WTC11 (cell line): ENCODE measurements at regions not wholly inside any gene's neighbourhood (a gene's known extent, or its start where the extent isn't known, plus 50 kb on each side); places are given as distances from the start of the nearest gene placed in this dataset.

Experiments
- ATAC-seq: fragments of 200-7000 bp; cut with Tn5 transposase; 2 replicates; pipeline ENCODE4 v1.10.0; 2021; ENCODE audit warnings: mild to moderate bottlenecking, moderate library complexity
- CTCF ChIA-PET: fragments of 300-600 bp; sonication (Branson Sonifier 250); formaldehyde crosslinking; loops from one replicate; lab custom pipeline; 2021; ENCODE audit warnings: antibody characterized with exemption; lab: Charles Lee
- POLR2A ChIA-PET: fragments of 350-600 bp; sonication (Branson Sonifier 250); formaldehyde crosslinking; loops from one replicate; lab custom pipeline; 2021; ENCODE audit warnings: antibody characterized with exemption; lab: Charles Lee
- DNase-seq: peaks from one replicate; pipeline ENCODE4 v3.0.0; 2021; ENCODE audit warnings: low spot score
- H3K27ac Mint-ChIP-seq: 2 replicates; pipeline ENCODE4 v1.8.0; 2021; ENCODE audit warnings: mixed read lengths
- H3K27me3 Mint-ChIP-seq: 2 replicates; pipeline ENCODE4 v1.8.0; 2021; ENCODE audit warnings: low read depth, mild to moderate bottlenecking, moderate library complexity, mixed read lengths
- H3K36me3 Mint-ChIP-seq: 2 replicates; pipeline ENCODE4 v1.8.0; 2021; ENCODE audit warnings: mixed read lengths
- H3K4me1 Mint-ChIP-seq: 2 replicates; pipeline ENCODE4 v1.8.0; 2022; ENCODE audit warnings: mixed read lengths
- H3K4me3 Mint-ChIP-seq: 2 replicates; pipeline ENCODE4 v1.8.0; 2021; ENCODE audit warnings: mild to moderate bottlenecking, moderate library complexity, mixed read lengths
- H3K9me3 Mint-ChIP-seq: 2 replicates; pipeline ENCODE4 v1.8.0; 2021; ENCODE audit warnings: mixed read lengths
- CREM ChIP-seq: sonication (generic); formaldehyde crosslinking; IDR thresholded peaks from 2 replicates; pipeline ENCODE4 v1.8.1; 2022; ENCODE audit warnings: mild to moderate bottlenecking, missing genetic modification reagents, moderate library complexity
- E2F1 ChIP-seq: sonication (generic); formaldehyde crosslinking; IDR thresholded peaks from 2 replicates; pipeline ENCODE4 v1.8.0; 2022; ENCODE audit warnings: mild to moderate bottlenecking, missing genetic modification reagents
- EMX1 ChIP-seq: fragments of 250-450 bp; sonication (Bioruptor Pico); IDR thresholded peaks from 2 replicates; pipeline ENCODE4 v1.8.0; 2021; ENCODE audit warnings: mild to moderate bottlenecking
- GTF2I ChIP-seq: fragments of 250-450 bp; sonication (Bioruptor Pico); conservative IDR thresholded peaks from 2 replicates; pipeline ENCODE4 v1.4.0; 2021; ENCODE audit warnings: mild to moderate bottlenecking
- HMGA2 ChIP-seq: fragments of 250-450 bp; sonication (Bioruptor Pico); IDR thresholded peaks from 2 replicates; pipeline ENCODE4 v1.4.0; 2021; ENCODE audit warnings: mild to moderate bottlenecking, moderate library complexity
- MXD4 ChIP-seq: fragments of 250-450 bp; sonication (Bioruptor Pico); IDR thresholded peaks from 2 replicates; pipeline ENCODE4 v1.8.0; 2021; ENCODE audit warnings: mild to moderate bottlenecking, moderate library complexity, borderline replicate concordance
- NFATC4 ChIP-seq: fragments of 250-450 bp; sonication (Bioruptor Pico); IDR thresholded peaks from 2 replicates; pipeline ENCODE4 v1.9.0; 2021; ENCODE audit warnings: mild to moderate bottlenecking
- OVOL2 ChIP-seq: fragments of 250-450 bp; sonication (Bioruptor Pico); IDR thresholded peaks from 2 replicates; pipeline ENCODE4 v1.9.0; 2021; ENCODE audit warnings: mild to moderate bottlenecking, borderline replicate concordance
- PREB ChIP-seq: sonication (generic); formaldehyde crosslinking; IDR thresholded peaks from 2 replicates; pipeline ENCODE4 v1.8.1; 2022; ENCODE audit warnings: mild to moderate bottlenecking, missing genetic modification reagents, moderate library complexity, borderline replicate concordance
- RORB ChIP-seq: fragments of 250-450 bp; sonication (Bioruptor Pico); IDR thresholded peaks from 2 replicates; pipeline ENCODE4 v1.9.0; 2021; ENCODE audit warnings: mild to moderate bottlenecking
- SMAD4 ChIP-seq: sonication (generic); formaldehyde crosslinking; IDR thresholded peaks from 2 replicates; pipeline ENCODE4 v1.8.0; 2022; ENCODE audit warnings: mild to moderate bottlenecking, missing genetic modification reagents
- SOX15 ChIP-seq: fragments of 250-450 bp; sonication (Bioruptor Pico); IDR thresholded peaks from 2 replicates; pipeline ENCODE4 v1.9.0; 2021; ENCODE audit warnings: mild to moderate bottlenecking
- STAT6 ChIP-seq: sonication (generic); formaldehyde crosslinking; conservative IDR thresholded peaks from 2 replicates; pipeline ENCODE4 v1.8.1; 2023; ENCODE audit warnings: mild to moderate bottlenecking, low read depth, missing genetic modification reagents, moderate library complexity
- TEAD4 ChIP-seq: sonication (generic); formaldehyde crosslinking; IDR thresholded peaks from 2 replicates; pipeline ENCODE4 v1.8.0; 2022; ENCODE audit warnings: mild to moderate bottlenecking, missing genetic modification reagents
- USF1 ChIP-seq: sonication (generic); formaldehyde crosslinking; IDR thresholded peaks from 2 replicates; pipeline ENCODE4 v1.8.0; 2022; ENCODE audit warnings: mild to moderate bottlenecking, missing genetic modification reagents
- ZBTB43 ChIP-seq: sonication (generic); formaldehyde crosslinking; IDR thresholded peaks from 2 replicates; pipeline ENCODE4 v1.8.1; 2023; ENCODE audit warnings: mild to moderate bottlenecking, missing genetic modification reagents
- ZNF138 ChIP-seq: sonication (generic); formaldehyde crosslinking; conservative IDR thresholded peaks from 2 replicates; pipeline ENCODE4 v1.8.1; 2022; ENCODE audit warnings: mild to moderate bottlenecking, moderate library complexity, missing genetic modification reagents
- ZNF263 ChIP-seq: sonication (generic); formaldehyde crosslinking; IDR thresholded peaks from 2 replicates; pipeline ENCODE4 v1.8.1; 2022; ENCODE audit warnings: low read depth, mild to moderate bottlenecking, moderate library complexity, missing genetic modification reagents
- ZNF317 ChIP-seq: sonication (generic); formaldehyde crosslinking; IDR thresholded peaks from 2 replicates; pipeline ENCODE4 v1.8.1; 2023; ENCODE audit warnings: low read depth, mild to moderate bottlenecking, moderate library complexity, missing genetic modification reagents, borderline replicate concordance
- ZNF512 ChIP-seq: sonication (generic); formaldehyde crosslinking; IDR thresholded peaks from 2 replicates; pipeline ENCODE4 v1.8.1; 2022; ENCODE audit warnings: missing genetic modification reagents, borderline replicate concordance

GRCh38 chr4:120434756-120435155 lies 368.1 kb upstream of the MAD2L1 start:
- CTCF ChIA-PET = no interaction called here
- H3K4me1 Mint-ChIP-seq = peaks cover 7% of the 10 kb centered on the region
- no peak overlapping the region for H3K4me3 Mint-ChIP-seq
- DNase-seq (no peak), ATAC-seq (no peak)
- POLR2A ChIA-PET = no interaction called here
- no peaks in the 10 kb centered on the region for H3K36me3 Mint-ChIP-seq
- H3K9me3 Mint-ChIP-seq = no peaks in the 10 kb centered on the region
- no peaks in the 10 kb centered on the region for H3K27me3 Mint-ChIP-seq
- TF ChIP-seq ZNF512 (CRISPR knock-in tag) (no peak), NFATC4 (CRISPR knock-in tag) (no peak), TEAD4 (no peak)
- TF ChIP-seq, all 79 proteins: peak for 0
- H3K27ac Mint-ChIP-seq = no peak overlapping the region

GRCh38 chr4:120432301-120432860 lies 365.7 kb upstream of the MAD2L1 start:
- POLR2A ChIA-PET = no interaction called here
- TF ChIP-seq SOX15 (CRISPR knock-in tag) = no peak
- no peak for TF ChIP-seq RORB
- DNase-seq = no peak
- Mint-ChIP-seq H3K27ac (no peak overlapping the region), H3K36me3 (no peaks in the 10 kb centered on the region), H3K4me1 (peaks cover 9% of the 10 kb centered on the region), H3K4me3 (no peak overlapping the region), H3K9me3 (no peaks in the 10 kb centered on the region), H3K27me3 (no peaks in the 10 kb centered on the region)
- CTCF ChIA-PET = no interaction called here
- no peak for ATAC-seq

GRCh38 chr4:120431180-120431579 lies 364.5 kb upstream of the MAD2L1 start:
- H3K4me3 Mint-ChIP-seq = no peak overlapping the region
- no peaks in the 10 kb centered on the region for H3K9me3 Mint-ChIP-seq
- no peak for ATAC-seq
- no peaks in the 10 kb centered on the region for H3K27me3 Mint-ChIP-seq
- no peak for TF ChIP-seq SMAD4
- TF ChIP-seq TEAD4 = no peak
- no peak for TF ChIP-seq ZNF138 (CRISPR knock-in tag)
- TF ChIP-seq ZNF263 = no peak
- no peak for TF ChIP-seq OVOL2 (CRISPR knock-in tag)
- TF ChIP-seq PREB (CRISPR knock-in tag) = no peak
- TF ChIP-seq MXD4 = no peak
- no peak for TF ChIP-seq HMGA2 (CRISPR knock-in tag)
- no peak for TF ChIP-seq GTF2I (CRISPR knock-in tag)
- no peak for TF ChIP-seq ZBTB43
- TF ChIP-seq USF1 (CRISPR knock-in tag) = no peak
- TF ChIP-seq, all 79 proteins: peak for 0
- POLR2A ChIA-PET = no interaction called here
- no peak overlapping the region for H3K27ac Mint-ChIP-seq
- CTCF ChIA-PET = no interaction called here
- H3K4me1 Mint-ChIP-seq = peaks cover 9% of the 10 kb centered on the region
- no peaks in the 10 kb centered on the region for H3K36me3 Mint-ChIP-seq
- DNase-seq = no peak

- H3K9me3 Mint-ChIP-seq = peaks cover 39% of the 10 kb centered on the region
- CTCF ChIA-PET = no interaction called here
- no peaks in the 10 kb centered on the region for H3K4me1 Mint-ChIP-seq
- peaks cover 7% of the 10 kb centered on the region for H3K36me3 Mint-ChIP-seq
- no peaks in the 10 kb centered on the region for H3K27me3 Mint-ChIP-seq
- POLR2A ChIA-PET = no interaction called here
- TF ChIP-seq ZNF138 (CRISPR knock-in tag) (no peak), CREM (CRISPR knock-in tag) (no peak), EMX1 (no peak), E2F1 (no peak), ZNF317 (CRISPR knock-in tag) (no peak), STAT6 (CRISPR knock-in tag) (no peak)
- DNase-seq (no peak), ATAC-seq (no peak)
- H3K27ac Mint-ChIP-seq = no peak overlapping the region
- H3K4me3 Mint-ChIP-seq = no peak overlapping the region
Measured at GRCh38 chr4:120418146-120418545, 351.5 kb upstream of the MAD2L1 start.
